HCT116 (cell line): ENCODE measurements at regions not wholly inside any gene's neighbourhood (a gene's known extent, or its start where the extent isn't known, plus 50 kb on each side); places are given as distances from the start of the nearest gene placed in this dataset.

Source experiments
- ATAC-seq: fragments of 200-7000 bp; cut with Tn5 transposase; 2 replicates; pipeline ENCODE4 v1.9.1; 2020; ENCODE audit warnings: mild to moderate bottlenecking, moderate library complexity
- BruUV-seq: library from RNA; stranded (reverse); fragments of 400-500 nt; replicated peaks from 2 replicates; lab custom pipeline; 2021; lab: Mats Ljungman, UMichigan
- CTCF ChIA-PET: fragments of 300-600 bp; sonication (Branson Sonifier 250); formaldehyde crosslinking; loops from one replicate; lab custom pipeline; 2021; ENCODE audit warnings: antibody characterized with exemption; lab: Charles Lee
- POLR2A ChIA-PET: fragments of 300-600, 350-600 bp; sonication (Branson Sonifier 250); formaldehyde crosslinking; loops from one replicate; lab custom pipeline; 2021; ENCODE audit warnings: antibody characterized with exemption; lab: Charles Lee
- RAD21 ChIA-PET, 2 experiments: fragments of 300-600 bp; sonication (Branson Sonifier 250); formaldehyde crosslinking; loops; one replicate each; lab custom pipeline; 2023; ENCODE audit warnings: low total read pairs in 2 of 2; ENCODE audit not compliant: uncharacterized antibody in 2 of 2, unreplicated experiment in 2 of 2, low non-redundant PET in 1 of 2; lab: Charles Lee
- DNase-seq: peaks from one replicate; pipeline ENCODE4 v3.0.0-alpha.2; 2010; ENCODE audit warnings: low read depth, low spot score
- H2AFZ ChIP-seq: fragments of 200-600 bp; shearing (Covaris generic), sonication (generic); 2 replicates; pipeline ENCODE4 v1.6.1; 2017; ENCODE audit warnings: low read depth, mixed run types, mixed read lengths, antibody characterized with exemption, low read length; ENCODE audit not compliant: poor library complexity, severe bottlenecking
- H3K27ac ChIP-seq: 2 replicates; pipeline ENCODE4 v1.5.1; 2012; ENCODE audit warnings: low read depth, low read length
- H3K27me3 ChIP-seq: fragments of 200-600 bp; sonication (generic); 2 replicates; pipeline ENCODE4 v1.6.1; 2016; ENCODE audit warnings: mixed run types, low read length, mixed read lengths; ENCODE audit not compliant: insufficient read depth
- H3K36me3 ChIP-seq, 2 experiments: fragments of 200-500 bp in 1 of 2; fragments of 200-600 bp in 1 of 2; sonication (Bioruptor generic) in 1 of 2; sonication (generic) in 1 of 2; 2 replicates each; pipeline versions ENCODE4 v1.5.1 to v1.6.1; 2014 to 2016; ENCODE audit warnings: low read length in 2 of 2, inconsistent platforms in 1 of 2, mixed read lengths in 1 of 2, mixed run types in 1 of 2; ENCODE audit not compliant: insufficient read depth in 2 of 2, control insufficient read depth in 1 of 2
- H3K4me1 ChIP-seq, 2 experiments: fragments of 200-600 bp in 1 of 2; sonication (generic) in 1 of 2; 2 replicates each; pipeline versions ENCODE4 v1.5.1 to v1.6.1; 2012 to 2017; ENCODE audit warnings: low read length in 2 of 2, inconsistent platforms in 1 of 2, mild to moderate bottlenecking in 1 of 2, mixed read lengths in 1 of 2, mixed run types in 1 of 2, moderate library complexity in 1 of 2; ENCODE audit not compliant: insufficient read depth in 2 of 2, control insufficient read depth in 1 of 2
- H3K4me2 ChIP-seq: fragments of 200-600 bp; sonication (generic); 2 replicates; pipeline ENCODE4 v1.6.1; 2017; ENCODE audit warnings: mixed run types, low read length, mixed read lengths
- H3K4me3 ChIP-seq, 2 experiments: fragments of 200-600 bp in 1 of 2; sonication (generic) in 1 of 2; replicated peaks in 1 of 2; 2 replicates each; pipeline ENCODE4 v1.5.1; 2011 to 2016; ENCODE audit warnings: low read length in 2 of 2, control low read depth in 1 of 2, low read depth in 1 of 2, mild to moderate bottlenecking in 1 of 2, mixed read lengths in 1 of 2, mixed run types in 1 of 2
- H3K79me2 ChIP-seq: fragments of 200-600 bp; sonication (generic); 2 replicates; pipeline ENCODE4 v1.6.1; 2017; ENCODE audit warnings: mild to moderate bottlenecking, mixed run types, low read length, moderate library complexity, mixed read lengths; ENCODE audit not compliant: insufficient read depth
- H3K9ac ChIP-seq: fragments of 200-600 bp; sonication (generic); 2 replicates; pipeline ENCODE4 v1.6.1; 2016; ENCODE audit warnings: low read length, mixed read lengths
- H3K9me2 ChIP-seq: fragments of 200-600 bp; sonication (generic), shearing (Covaris generic); 2 replicates; pipeline ENCODE4 v1.6.1; 2017; ENCODE audit warnings: mixed run types, mild to moderate bottlenecking, moderate library complexity; ENCODE audit not compliant: insufficient read depth
- H3K9me3 ChIP-seq, 2 experiments: fragments of 200-500 bp in 1 of 2; fragments of 200-600 bp in 1 of 2; sonication (Bioruptor generic) in 1 of 2; sonication (generic) in 1 of 2; 2 replicates each; pipeline ENCODE4 v1.6.1; 2014 to 2017; ENCODE audit warnings: low read length in 2 of 2, mixed read lengths in 2 of 2, inconsistent platforms in 1 of 2, low read depth in 1 of 2, mild to moderate bottlenecking in 1 of 2, mixed run types in 1 of 2, moderate library complexity in 1 of 2; ENCODE audit not compliant: control insufficient read depth in 1 of 2, insufficient read depth in 1 of 2
- H4K20me1 ChIP-seq: fragments of 200-600 bp; sonication (generic), shearing (Covaris generic); 2 replicates; pipeline ENCODE4 v1.6.1; 2017; ENCODE audit warnings: mixed run types, mild to moderate bottlenecking, moderate library complexity; ENCODE audit not compliant: insufficient read depth
- FOSL1 ChIP-seq: IDR thresholded peaks from 2 replicates; pipeline ENCODE4 v1.6.1; 2012; ENCODE audit warnings: low read depth
- JUND ChIP-seq: IDR thresholded peaks from 2 replicates; pipeline ENCODE4 v1.6.1; 2012
- SRF ChIP-seq: IDR thresholded peaks from 2 replicates; pipeline ENCODE4 v1.6.1; 2012; ENCODE audit warnings: low read depth
- TCF7L2 ChIP-seq: IDR thresholded peaks from 2 replicates; pipeline ENCODE4 v1.7.0; 2011; ENCODE audit warnings: borderline replicate concordance, inconsistent platforms; ENCODE audit not compliant: insufficient read depth, insufficient read length; ENCODE audit errors: extremely low read depth
- YY1 ChIP-seq: IDR thresholded peaks from 2 replicates; pipeline ENCODE4 v1.6.1; 2011; ENCODE audit warnings: low read length, low read depth, moderate library complexity, mild to moderate bottlenecking; ENCODE audit not compliant: insufficient replicate concordance; ENCODE audit errors: extremely low read depth
- ZFX ChIP-seq: fragments of 450-650 bp; IDR thresholded peaks from 2 replicates; pipeline ENCODE4 v1.6.1; 2017
- ZNF274 ChIP-seq: fragments of 200-500 bp; sonication (Bioruptor generic); IDR thresholded peaks from 2 replicates; pipeline ENCODE4 v1.6.1; 2014; ENCODE audit warnings: mild to moderate bottlenecking, low read depth, low read length, inconsistent platforms
- intact Hi-C: fragments of 100-400 bp; cut with micrococcal nuclease; formaldehyde crosslinking; loops from 2 replicates; pipeline ENCODE4 v1.10.0; 2022
- TF ChIP-seq, protein P1 (sequence below): IDR thresholded peaks from 2 replicates; pipeline ENCODE4 v1.6.1; 2012
- TF ChIP-seq, protein P2 (sequence below): IDR thresholded peaks from 2 replicates; pipeline ENCODE4 v1.6.1; 2011; ENCODE audit warnings: mild to moderate bottlenecking, low read length, moderate library complexity; ENCODE audit not compliant: insufficient replicate concordance; ENCODE audit errors: extremely low read depth

DNA sequence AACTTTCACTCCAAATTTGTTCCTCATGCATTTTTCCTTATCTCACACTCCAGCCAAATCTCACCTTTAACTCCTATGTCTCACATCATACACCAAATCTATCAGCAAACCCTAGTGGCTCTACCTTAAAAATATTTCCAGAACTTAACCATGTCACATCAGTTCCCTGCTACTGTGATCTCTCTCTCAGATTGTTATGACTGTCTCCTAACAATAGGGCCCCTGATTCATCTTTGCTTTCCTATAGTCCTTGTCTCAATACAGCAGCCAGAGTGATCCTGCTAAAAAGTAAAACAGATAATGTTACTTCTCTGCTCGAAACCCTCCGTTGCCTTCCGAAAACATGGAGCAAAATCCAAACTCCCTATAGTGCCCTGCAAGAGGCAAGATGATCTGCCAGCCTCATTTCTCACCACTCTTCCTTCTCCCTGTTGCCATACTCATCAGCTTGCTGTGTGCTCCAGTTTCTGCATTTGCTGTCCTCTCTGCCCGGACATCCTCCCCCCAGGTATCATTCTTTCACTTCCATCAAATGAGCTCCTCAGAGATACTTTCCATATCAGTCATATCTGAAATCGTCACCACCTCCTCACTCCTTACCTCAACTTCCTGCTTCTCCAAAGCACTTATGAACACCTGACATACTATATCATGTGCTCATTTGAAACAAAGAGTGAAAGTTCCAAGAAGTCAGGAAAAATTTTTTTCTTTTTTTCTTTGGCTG, 293.4 kb upstream of the NR3C2 start:
- no peaks in the 10 kb centered on the region for H3K9me3 ChIP-seq
- ATAC-seq (no peak), DNase-seq (no peak)
- H3K4me3 ChIP-seq = no peak overlapping the region
- BruUV-seq = no TSS peak
- ChIA-PET CTCF (no interaction called here), RAD21 (no interaction called here), POLR2A (no interaction called here)
- no peaks in the 10 kb centered on the region for H3K27me3 ChIP-seq
- intact Hi-C loops = no loop called here
- no peak overlapping the region for H3K4me2 ChIP-seq
- no peaks in the 10 kb centered on the region for H4K20me1 ChIP-seq
- no peaks in the 10 kb centered on the region for H3K79me2 ChIP-seq
- no peak overlapping the region for H3K27ac ChIP-seq
- no peak overlapping the region for H3K9ac ChIP-seq
- no peaks in the 10 kb centered on the region for H3K9me2 ChIP-seq
- H2AFZ ChIP-seq = no peak overlapping the region
- TF ChIP-seq, protein P1, sequence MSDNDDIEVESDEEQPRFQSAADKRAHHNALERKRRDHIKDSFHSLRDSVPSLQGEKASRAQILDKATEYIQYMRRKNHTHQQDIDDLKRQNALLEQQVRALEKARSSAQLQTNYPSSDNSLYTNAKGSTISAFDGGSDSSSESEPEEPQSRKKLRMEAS = no peak
- TF ChIP-seq ZFX = no peak
- no peak for TF ChIP-seq TCF7L2
- no peak for TF ChIP-seq FOSL1
- no peaks in the 10 kb centered on the region for H3K36me3 ChIP-seq
- no peaks in the 10 kb centered on the region for H3K4me1 ChIP-seq

DNA sequence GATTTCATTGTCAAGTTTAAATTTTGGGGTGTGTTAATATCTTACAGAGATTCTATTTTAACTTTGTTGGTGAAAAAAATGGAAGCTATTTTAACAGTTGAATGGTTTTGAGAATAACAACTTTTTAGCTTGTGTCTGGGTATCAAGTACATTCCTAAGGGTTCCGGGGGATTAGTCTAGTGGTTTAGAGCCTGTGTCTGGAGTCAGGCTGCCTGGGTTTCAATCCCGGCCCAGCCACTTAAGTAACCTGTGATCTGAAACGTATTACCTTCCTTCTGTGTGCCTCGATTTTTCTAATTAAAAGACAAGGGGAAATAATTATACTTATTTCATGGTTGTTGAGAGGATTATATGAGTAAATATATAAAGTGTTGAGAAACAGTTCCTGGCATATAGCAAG, 288.6 kb upstream of the NR3C2 start:
- Histone ChIP-seq H3K4me3 (no peak overlapping the region), H2AFZ (no peak overlapping the region), H4K20me1 (no peaks in the 10 kb centered on the region), H3K79me2 (no peaks in the 10 kb centered on the region), H3K9me3 (no peaks in the 10 kb centered on the region), H3K36me3 (no peaks in the 10 kb centered on the region), H3K4me1 (no peaks in the 10 kb centered on the region), H3K27ac (no peak overlapping the region), H3K4me2 (no peak overlapping the region), H3K27me3 (no peaks in the 10 kb centered on the region), H3K9ac (no peak overlapping the region), H3K9me2 (no peaks in the 10 kb centered on the region)
- DNase-seq (no peak), ATAC-seq (no peak)
- no TSS peak for BruUV-seq
- ChIA-PET POLR2A (no interaction called here), RAD21 (no interaction called here), CTCF (no interaction called here)
- intact Hi-C loops = no loop called here
- TF ChIP-seq YY1 (no peak), ZNF274 (no peak), TCF7L2 (no peak), JUND (no peak), SRF (no peak)
- TF ChIP-seq, protein P2, sequence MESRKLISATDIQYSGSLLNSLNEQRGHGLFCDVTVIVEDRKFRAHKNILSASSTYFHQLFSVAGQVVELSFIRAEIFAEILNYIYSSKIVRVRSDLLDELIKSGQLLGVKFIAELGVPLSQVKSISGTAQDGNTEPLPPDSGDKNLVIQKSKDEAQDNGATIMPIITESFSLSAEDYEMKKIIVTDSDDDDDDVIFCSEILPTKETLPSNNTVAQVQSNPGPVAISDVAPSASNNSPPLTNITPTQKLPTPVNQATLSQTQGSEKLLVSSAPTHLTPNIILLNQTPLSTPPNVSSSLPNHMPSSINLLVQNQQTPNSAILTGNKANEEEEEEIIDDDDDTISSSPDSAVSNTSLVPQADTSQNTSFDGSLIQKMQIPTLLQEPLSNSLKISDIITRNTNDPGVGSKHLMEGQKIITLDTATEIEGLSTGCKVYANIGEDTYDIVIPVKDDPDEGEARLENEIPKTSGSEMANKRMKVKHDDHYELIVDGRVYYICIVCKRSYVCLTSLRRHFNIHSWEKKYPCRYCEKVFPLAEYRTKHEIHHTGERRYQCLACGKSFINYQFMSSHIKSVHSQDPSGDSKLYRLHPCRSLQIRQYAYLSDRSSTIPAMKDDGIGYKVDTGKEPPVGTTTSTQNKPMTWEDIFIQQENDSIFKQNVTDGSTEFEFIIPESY = no peak
